Uterus (tissue), 3 donors: ENCODE measurements at regions not wholly inside any gene's neighbourhood (a gene's known extent, or its start where the extent isn't known, plus 50 kb on each side); places are given as distances from the start of the nearest gene placed in this dataset.

Experiments
- DNase-seq, 2 donors: peaks; one replicate each; pipeline ENCODE4 v3.0.0-alpha.2; 2019 to 2020
- H3K27ac ChIP-seq, 2 donors: fragments of 200-600 bp; sonication (generic); 1 replicate in 1 of 2; 2 replicates in 1 of 2; pipeline ENCODE4 v1.5.1; 2016 to 2018
- H3K27me3 ChIP-seq, 2 donors: fragments of 200-600 bp; sonication (generic); one replicate each; pipeline ENCODE4 v1.5.1; 2018 to 2019; ENCODE audit warnings: control low read depth in 1 of 2
- H3K36me3 ChIP-seq, 2 donors: fragments of 200-600 bp; sonication (generic); one replicate each; pipeline ENCODE4 v1.5.1; 2019; ENCODE audit warnings: control low read depth in 1 of 2
- H3K4me1 ChIP-seq, 2 donors: fragments of 200-600 bp; sonication (generic); one replicate each; pipeline ENCODE4 v1.5.1; 2018 to 2019; ENCODE audit warnings: control low read depth in 1 of 2
- H3K4me3 ChIP-seq, 2 donors: fragments of 200-600 bp; sonication (generic); 1 replicate in 1 of 2; 2 replicates in 1 of 2; pipeline ENCODE4 v1.5.1; 2018 to 2019; ENCODE audit warnings: mild to moderate bottlenecking in 1 of 2
- H3K9me3 ChIP-seq, 2 donors: fragments of 200-600 bp; sonication (generic); one replicate each; pipeline ENCODE4 v1.5.1; 2019; ENCODE audit warnings: control low read depth in 1 of 2
- CTCF ChIP-seq, 4 experiments: fragments of 200-600 bp in 2 of 4; fragments of 450-650 bp in 2 of 4; sonication (generic) in 2 of 4; IDR thresholded peaks; one replicate each; pipeline ENCODE4 v1.5.1; 2016 to 2019; ENCODE audit warnings: antibody characterized with exemption in 4 of 4, mild to moderate bottlenecking in 2 of 4, moderate library complexity in 1 of 4
- POLR2A ChIP-seq, 2 donors: fragments of 450-650 bp; IDR thresholded peaks; one replicate each; pipeline ENCODE4 v1.6.1; 2016; ENCODE audit warnings: antibody characterized with exemption in 2 of 2, mild to moderate bottlenecking in 1 of 2, moderate library complexity in 1 of 2
- intact Hi-C: fragments of 100-400 bp; cut with DNase I; formaldehyde crosslinking; loops from one replicate; pipeline ENCODE4 v1.15.1; 2023; ENCODE audit warnings: low total_unique reads
- donor health status: DM: yes; HTN: yes; CAD: no.

- no peak for TF ChIP-seq CTCF (IDR thresholded peaks at IDR 0.05)
- no peak for TF ChIP-seq POLR2A (IDR thresholded peaks at IDR 0.05)
- no peak for DNase-seq
- no peak overlapping the region for H3K4me3 ChIP-seq
- no peak overlapping the region for H3K27ac ChIP-seq
- no peaks in the 10 kb centered on the region for H3K9me3 ChIP-seq
- no peaks in the 10 kb centered on the region for H3K36me3 ChIP-seq
- intact Hi-C loops, result no loop called here
- H3K27me3 ChIP-seq, result no peaks in the 10 kb centered on the region
- no peaks in the 10 kb centered on the region for H3K4me1 ChIP-seq
Measured at GRCh38 chr4:180900781-180901180, 1342.4 kb upstream of the TENM3 start.

GRCh38 chr4:180909279-180909678 lies 1333.9 kb upstream of the TENM3 start:
- Histone ChIP-seq H3K27me3 (no peaks in the 10 kb centered on the region), H3K27ac (no peak overlapping the region), H3K4me1 (no peaks in the 10 kb centered on the region), H3K9me3 (no peaks in the 10 kb centered on the region), H3K36me3 (no peaks in the 10 kb centered on the region), H3K4me3 (no peak overlapping the region)
- DNase-seq, result no peak
- TF ChIP-seq CTCF (IDR thresholded peaks at IDR 0.05) (no peak), POLR2A (IDR thresholded peaks at IDR 0.05) (no peak)
- intact Hi-C loops, result no loop called here

DNA sequence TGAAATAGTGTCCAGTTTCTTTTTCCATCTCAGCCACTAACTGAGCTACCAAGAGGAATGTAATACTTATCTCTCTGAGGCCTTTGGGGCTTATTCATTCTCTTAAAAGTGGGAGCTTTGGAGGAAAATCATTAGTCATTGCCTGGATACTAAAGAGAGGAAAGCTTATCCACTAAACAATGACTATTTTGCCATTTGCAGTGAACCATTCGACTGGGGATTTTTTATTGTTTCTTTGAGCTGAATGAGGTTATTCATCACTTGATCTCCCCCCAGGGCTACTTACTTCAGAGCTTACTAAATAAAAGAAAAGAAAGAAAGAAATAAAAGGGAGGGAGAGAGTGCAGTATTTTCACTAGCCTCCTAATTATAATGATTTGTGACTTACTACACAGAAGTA lies 1329.5 kb upstream of the TENM3 start:
- Histone ChIP-seq H3K36me3 (no peaks in the 10 kb centered on the region), H3K27me3 (no peaks in the 10 kb centered on the region), H3K9me3 (no peaks in the 10 kb centered on the region), H3K27ac (no peak overlapping the region), H3K4me1 (no peaks in the 10 kb centered on the region), H3K4me3 (no peak overlapping the region)
- no peak for DNase-seq
- no peak for TF ChIP-seq POLR2A (IDR thresholded peaks at IDR 0.05)
- no peak for TF ChIP-seq CTCF (IDR thresholded peaks at IDR 0.05)
- intact Hi-C loops, result no loop called here

DNA sequence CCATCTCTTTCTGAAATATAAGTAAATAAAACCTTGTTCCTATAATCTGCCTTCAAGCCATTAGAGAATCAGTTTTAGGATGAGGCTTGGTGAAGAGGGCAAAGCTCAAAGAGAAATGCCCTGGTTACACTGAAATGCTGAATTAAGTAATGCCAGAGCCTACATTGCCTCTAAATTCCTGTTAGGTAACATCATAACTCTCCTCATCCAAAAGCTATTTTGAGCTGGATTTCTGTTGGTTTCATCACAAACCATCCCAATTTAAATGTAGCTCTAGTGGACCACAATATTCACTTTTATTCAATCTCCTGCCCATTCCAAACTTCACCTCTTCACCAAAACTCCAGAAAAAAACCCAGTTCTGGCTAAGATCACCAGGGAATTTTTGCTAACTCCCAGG lies 1319.7 kb upstream of the TENM3 start:
- Histone ChIP-seq H3K4me3 (no peak overlapping the region), H3K4me1 (no peaks in the 10 kb centered on the region), H3K36me3 (no peaks in the 10 kb centered on the region), H3K9me3 (no peaks in the 10 kb centered on the region), H3K27me3 (no peaks in the 10 kb centered on the region), H3K27ac (no peak overlapping the region)
- no peak for DNase-seq
- intact Hi-C loops, result no loop called here
- no peak for TF ChIP-seq POLR2A (IDR thresholded peaks at IDR 0.05)
- TF ChIP-seq CTCF (IDR thresholded peaks at IDR 0.05), result no peak

DNA sequence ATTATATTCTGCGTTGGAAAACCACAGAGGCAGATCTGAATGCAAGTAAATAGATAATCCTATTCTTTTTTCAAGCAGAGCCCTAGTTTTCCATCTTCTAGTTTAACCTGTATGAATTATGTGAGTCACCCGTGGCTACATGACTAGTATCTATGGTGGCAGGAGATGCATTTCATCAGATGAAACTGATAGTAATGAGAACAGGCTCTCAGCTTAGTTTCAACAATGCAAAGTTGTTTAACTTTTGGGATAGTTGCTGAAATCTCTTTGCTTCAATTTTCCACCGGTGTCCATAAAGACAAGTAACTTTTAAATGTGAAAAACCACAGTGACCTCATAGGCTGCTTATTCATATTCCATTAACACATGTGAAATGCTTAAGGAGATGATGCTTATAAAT lies 1317.4 kb upstream of the TENM3 start:
- TF ChIP-seq POLR2A (IDR thresholded peaks at IDR 0.05), result no peak
- TF ChIP-seq CTCF (IDR thresholded peaks at IDR 0.05), result no peak
- Histone ChIP-seq H3K27ac (no peak overlapping the region), H3K9me3 (no peaks in the 10 kb centered on the region), H3K4me1 (no peaks in the 10 kb centered on the region), H3K36me3 (no peaks in the 10 kb centered on the region), H3K4me3 (no peak overlapping the region), H3K27me3 (no peaks in the 10 kb centered on the region)
- intact Hi-C loops, result no loop called here
- DNase-seq, result no peak
